Lower leg skin (tissue), 4 donors: ENCODE measurements at regions not wholly inside any gene's neighbourhood (a gene's known extent, or its start where the extent isn't known, plus 50 kb on each side); places are given as distances from the start of the nearest gene placed in this dataset.

Experiments used
- DNase-seq, 2 donors: peaks; one replicate each; pipeline ENCODE4 v3.0.0-alpha.2; 2019; ENCODE audit warnings: low spot score in 2 of 2
- H3K4me3 ChIP-seq: fragments of 200-600 bp; sonication (generic); 2 replicates; pipeline ENCODE4 v1.5.1; 2017; ENCODE audit warnings: mild to moderate bottlenecking, low read depth; ENCODE audit not compliant: poor library complexity, severe bottlenecking
- POLR2A ChIP-seq, 2 donors: fragments of 450-650 bp; IDR thresholded peaks; one replicate each; pipeline ENCODE4 v1.6.1; 2016 to 2017; ENCODE audit warnings: antibody characterized with exemption in 2 of 2, mild to moderate bottlenecking in 1 of 2, moderate library complexity in 1 of 2
- WGBS, 2 donors: methylation state at CpG; one replicate each; pipeline ENCODE4 v1.1.5; 2018; 5-methylcytosine and 5-hydroxymethylcytosine counted together
- intact Hi-C: fragments of 100-400 bp; cut with DNase I; formaldehyde crosslinking; loops from one replicate; pipeline ENCODE4 v1.15.0; 2023; ENCODE audit warnings: low total_unique reads
- TF ChIP-seq, protein P1 (sequence below), 3 donors: fragments of 450-650 bp; IDR thresholded peaks; one replicate each; pipeline ENCODE4 v1.5.1; 2016; ENCODE audit warnings: antibody characterized with exemption in 3 of 3, mild to moderate bottlenecking in 3 of 3, moderate library complexity in 2 of 3

- intact Hi-C loops: no loop called here
- H3K4me3 ChIP-seq: no peak overlapping the region
- DNase-seq: no peak
- no peak for TF ChIP-seq POLR2A (IDR thresholded peaks at IDR 0.05)
- WGBS, 2 donors: 41 to 49% methylated on average over 3 of the region's 3 CpGs
Observed at GRCh38 chr10:23869996-23870395, 338.9 kb upstream of the KIAA1217 start.

DNA sequence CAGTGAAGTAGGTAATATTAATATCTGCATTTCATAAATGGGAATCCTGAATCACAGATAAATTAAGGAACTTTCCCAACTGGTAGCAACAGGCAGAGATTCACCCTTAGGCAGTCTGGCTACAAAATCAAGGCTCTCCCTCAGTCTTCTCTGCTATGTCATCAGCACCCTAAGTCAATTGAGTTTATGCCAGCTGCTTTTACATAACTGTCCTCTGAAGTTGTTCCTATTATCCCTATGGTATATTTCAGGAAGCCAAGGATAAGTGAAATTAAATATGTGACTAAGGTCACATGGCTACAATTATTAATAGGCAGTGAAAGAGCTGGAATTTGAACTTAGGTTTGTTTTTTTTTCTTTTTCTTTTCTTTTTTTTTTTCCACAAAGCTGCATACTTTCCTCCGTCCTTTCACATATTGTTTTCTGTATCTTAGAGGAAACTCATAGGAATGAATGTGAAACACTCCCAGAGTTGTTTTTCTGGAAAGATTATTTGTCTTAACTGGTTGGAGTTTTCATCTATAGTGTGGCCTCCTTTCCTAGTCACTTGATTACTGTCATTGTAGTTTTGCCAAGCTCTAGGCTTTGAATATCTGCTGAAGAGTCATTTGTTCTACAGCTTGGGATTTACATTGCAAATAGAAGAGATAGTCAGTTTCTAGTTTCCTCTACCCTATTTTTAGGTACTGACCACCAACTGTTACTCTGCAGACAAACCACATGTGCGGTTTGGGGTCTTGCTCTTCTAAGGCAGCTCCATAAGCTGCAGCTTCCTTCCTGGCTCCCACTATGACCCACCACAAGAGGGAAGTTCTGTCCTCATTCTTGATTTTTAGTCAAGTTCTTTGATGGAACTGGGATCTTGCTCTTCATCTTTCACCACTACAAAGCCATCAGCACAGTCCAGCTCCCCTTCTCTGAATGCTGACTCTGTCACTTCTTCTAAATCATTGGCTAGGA lies 338.0 kb upstream of the KIAA1217 start:
- H3K4me3 ChIP-seq: no peak overlapping the region
- no peak for TF ChIP-seq POLR2A (IDR thresholded peaks at IDR 0.05)
- TF ChIP-seq, protein P1, sequence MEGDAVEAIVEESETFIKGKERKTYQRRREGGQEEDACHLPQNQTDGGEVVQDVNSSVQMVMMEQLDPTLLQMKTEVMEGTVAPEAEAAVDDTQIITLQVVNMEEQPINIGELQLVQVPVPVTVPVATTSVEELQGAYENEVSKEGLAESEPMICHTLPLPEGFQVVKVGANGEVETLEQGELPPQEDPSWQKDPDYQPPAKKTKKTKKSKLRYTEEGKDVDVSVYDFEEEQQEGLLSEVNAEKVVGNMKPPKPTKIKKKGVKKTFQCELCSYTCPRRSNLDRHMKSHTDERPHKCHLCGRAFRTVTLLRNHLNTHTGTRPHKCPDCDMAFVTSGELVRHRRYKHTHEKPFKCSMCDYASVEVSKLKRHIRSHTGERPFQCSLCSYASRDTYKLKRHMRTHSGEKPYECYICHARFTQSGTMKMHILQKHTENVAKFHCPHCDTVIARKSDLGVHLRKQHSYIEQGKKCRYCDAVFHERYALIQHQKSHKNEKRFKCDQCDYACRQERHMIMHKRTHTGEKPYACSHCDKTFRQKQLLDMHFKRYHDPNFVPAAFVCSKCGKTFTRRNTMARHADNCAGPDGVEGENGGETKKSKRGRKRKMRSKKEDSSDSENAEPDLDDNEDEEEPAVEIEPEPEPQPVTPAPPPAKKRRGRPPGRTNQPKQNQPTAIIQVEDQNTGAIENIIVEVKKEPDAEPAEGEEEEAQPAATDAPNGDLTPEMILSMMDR (IDR thresholded peaks at IDR 0.05): no peak
- intact Hi-C loops: no loop called here
- WGBS, 2 donors: 40 to 46% methylated on average over 2 of the region's 2 CpGs
- no peak for DNase-seq

DNA sequence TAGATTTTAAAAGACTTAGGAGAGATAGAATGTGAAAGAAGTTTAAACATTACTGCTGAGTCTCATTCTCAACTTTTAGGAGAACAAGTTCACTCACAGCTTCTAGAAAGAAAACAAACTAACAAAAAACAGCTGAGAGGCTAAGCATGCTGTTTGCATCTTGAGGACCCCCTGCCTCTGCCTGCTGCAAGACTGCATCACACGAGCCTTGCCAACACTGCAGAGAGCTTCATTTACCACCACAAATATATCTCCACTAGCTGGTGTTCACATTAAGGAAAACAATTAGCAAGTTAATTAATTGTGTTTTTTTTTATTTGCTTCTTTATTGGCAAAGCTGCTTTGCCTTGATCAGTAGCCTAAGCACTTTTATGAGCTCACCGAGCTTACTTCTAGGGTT lies 336.6 kb upstream of the KIAA1217 start:
- intact Hi-C loops: no loop called here
- TF ChIP-seq, protein P1 (IDR thresholded peaks at IDR 0.05): no peak
- TF ChIP-seq POLR2A (IDR thresholded peaks at IDR 0.05): no peak

DNA sequence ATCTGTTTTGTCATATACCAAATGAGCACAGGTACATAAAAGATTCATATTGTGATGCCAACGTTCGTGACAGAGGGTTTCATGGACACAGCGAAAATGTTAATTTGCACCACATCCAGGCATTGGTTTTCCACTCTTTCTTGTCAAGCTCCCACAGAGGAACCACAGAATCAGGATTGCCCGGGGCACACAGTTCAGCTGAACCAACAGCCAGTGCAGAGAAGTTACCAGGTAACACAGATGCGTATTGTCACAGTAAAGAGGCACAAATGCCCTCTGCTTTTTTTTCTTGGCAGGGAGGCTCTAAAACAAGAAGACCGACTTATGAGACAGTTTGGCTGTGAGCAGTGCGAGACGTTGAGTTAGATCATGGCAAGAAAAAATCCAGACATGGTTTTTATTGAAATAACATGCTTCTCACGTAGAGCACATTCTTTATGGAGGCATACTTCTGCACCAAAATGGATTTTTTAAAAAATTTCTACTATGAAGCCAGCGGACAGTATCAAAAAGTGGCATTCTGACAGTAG lies 331.1 kb upstream of the KIAA1217 start:
- 69 to 74% methylated on average over 10 of the region's 10 CpGs for WGBS, 2 donors
- H3K4me3 ChIP-seq: no peak overlapping the region
- TF ChIP-seq POLR2A (IDR thresholded peaks at IDR 0.05): no peak
- TF ChIP-seq, protein P1 (IDR thresholded peaks at IDR 0.05): no peak
- no peak for DNase-seq
- intact Hi-C loops: no loop called here

More for the DNA sequence above, 336.6 kb upstream of the KIAA1217 start:
- 56 to 58% methylated on average over 2 of the region's 2 CpGs for WGBS, 2 donors
- no peak for DNase-seq
- no peak overlapping the region for H3K4me3 ChIP-seq

- DNase-seq: no peak
- H3K4me3 ChIP-seq: no peak overlapping the region
- 64 to 77% methylated on average over 2 of the region's 2 CpGs for WGBS, 2 donors
- TF ChIP-seq, protein P1 (IDR thresholded peaks at IDR 0.05): no peak
- TF ChIP-seq POLR2A (IDR thresholded peaks at IDR 0.05): no peak
- intact Hi-C loops: no loop called here
Observed at GRCh38 chr10:23884670-23885069, 324.3 kb upstream of the KIAA1217 start.

- WGBS, 2 donors: 70 to 77% methylated on average over 5 of the region's 5 CpGs
- no peak overlapping the region for H3K4me3 ChIP-seq
Observed at GRCh38 chr10:23885853-23886252, 323.1 kb upstream of the KIAA1217 start.

More at GRCh38 chr10:23885853-23886252, 323.1 kb upstream of the KIAA1217 start:
- no peak for TF ChIP-seq POLR2A (IDR thresholded peaks at IDR 0.05)
- TF ChIP-seq, protein P1 (IDR thresholded peaks at IDR 0.05): no peak
- intact Hi-C loops: no loop called here
- no peak for DNase-seq
